Lower lobe of right lung (tissue), 2 donors: ENCODE measurements at regions not wholly inside any gene's neighbourhood (a gene's known extent, or its start where the extent isn't known, plus 50 kb on each side); places are given as distances from the start of the nearest gene placed in this dataset.
"Not testable (repeated sequence)": the region's sequence is repeated elsewhere in the genome, so short reads cannot be mapped to it uniquely, and the experiment has no call there.

Experiments
- ATAC-seq, 2 donors: fragments of 200-7000 bp; cut with Tn5 transposase; one replicate each; pipeline ENCODE4 v1.9.1; 2020 to 2022; ENCODE audit warnings: mild to moderate bottlenecking in 2 of 2, moderate library complexity in 2 of 2
- DNase-seq: peaks from one replicate; pipeline ENCODE4 v3.0.0-alpha.2; 2020
- H3K27ac ChIP-seq: fragments of 200-600 bp; one replicate; pipeline ENCODE4 v1.8.0; 2022
- H3K27me3 ChIP-seq: fragments of 200-600 bp; one replicate; pipeline ENCODE4 v1.8.0; 2022; ENCODE audit warnings: low read depth
- H3K36me3 ChIP-seq: fragments of 200-600 bp; one replicate; pipeline ENCODE4 v1.8.0; 2022; ENCODE audit warnings: mild to moderate bottlenecking
- H3K4me1 ChIP-seq: fragments of 200-600 bp; one replicate; pipeline ENCODE4 v1.8.0; 2022
- H3K4me3 ChIP-seq: fragments of 200-600 bp; one replicate; pipeline ENCODE4 v1.8.0; 2022; ENCODE audit warnings: mild to moderate bottlenecking
- H3K9me3 ChIP-seq: fragments of 200-600 bp; one replicate; pipeline ENCODE4 v1.8.0; 2022
- intact Hi-C: fragments of 100-400 bp; cut with DNase I; formaldehyde crosslinking; loops from one replicate; pipeline ENCODE4 v1.11.0; 2022
- TF ChIP-seq, protein P1 (sequence below): fragments of 200-600 bp; IDR thresholded peaks from one replicate; pipeline ENCODE4 v1.8.0; 2022; ENCODE audit warnings: antibody characterized with exemption, mild to moderate bottlenecking
- donor health status: DM: no; HTN: yes; CAD: no; lungs with severe emphysema.

DNA sequence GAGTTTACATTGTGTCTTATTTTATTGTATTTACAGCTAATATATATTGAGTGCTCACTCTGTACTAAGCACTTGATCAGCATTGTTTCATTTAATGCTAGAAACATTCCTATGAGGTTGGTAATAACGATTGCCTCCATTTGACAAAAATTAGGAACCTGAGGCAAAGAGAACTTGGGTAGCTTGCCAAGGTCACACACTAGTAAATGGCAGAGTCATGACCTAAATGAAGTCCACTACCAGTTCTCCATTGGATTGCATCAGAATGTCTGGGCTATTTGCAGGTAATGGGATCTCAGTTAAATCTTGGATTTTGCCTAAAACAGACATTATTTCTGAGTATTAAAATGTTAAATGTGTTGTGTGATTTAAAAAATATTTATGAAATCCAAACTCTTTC lies 65.8 kb upstream of the CRIM1 start:
- TF ChIP-seq, protein P1, sequence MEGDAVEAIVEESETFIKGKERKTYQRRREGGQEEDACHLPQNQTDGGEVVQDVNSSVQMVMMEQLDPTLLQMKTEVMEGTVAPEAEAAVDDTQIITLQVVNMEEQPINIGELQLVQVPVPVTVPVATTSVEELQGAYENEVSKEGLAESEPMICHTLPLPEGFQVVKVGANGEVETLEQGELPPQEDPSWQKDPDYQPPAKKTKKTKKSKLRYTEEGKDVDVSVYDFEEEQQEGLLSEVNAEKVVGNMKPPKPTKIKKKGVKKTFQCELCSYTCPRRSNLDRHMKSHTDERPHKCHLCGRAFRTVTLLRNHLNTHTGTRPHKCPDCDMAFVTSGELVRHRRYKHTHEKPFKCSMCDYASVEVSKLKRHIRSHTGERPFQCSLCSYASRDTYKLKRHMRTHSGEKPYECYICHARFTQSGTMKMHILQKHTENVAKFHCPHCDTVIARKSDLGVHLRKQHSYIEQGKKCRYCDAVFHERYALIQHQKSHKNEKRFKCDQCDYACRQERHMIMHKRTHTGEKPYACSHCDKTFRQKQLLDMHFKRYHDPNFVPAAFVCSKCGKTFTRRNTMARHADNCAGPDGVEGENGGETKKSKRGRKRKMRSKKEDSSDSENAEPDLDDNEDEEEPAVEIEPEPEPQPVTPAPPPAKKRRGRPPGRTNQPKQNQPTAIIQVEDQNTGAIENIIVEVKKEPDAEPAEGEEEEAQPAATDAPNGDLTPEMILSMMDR: no peak
- H3K36me3 ChIP-seq: no peaks in the 10 kb centered on the region
- H3K4me3 ChIP-seq: no peak overlapping the region
- no peak for ATAC-seq
- intact Hi-C loops: no loop called here
- no peak overlapping the region for H3K27ac ChIP-seq
- no peaks in the 10 kb centered on the region for H3K27me3 ChIP-seq
- no peak for DNase-seq
- H3K9me3 ChIP-seq: no peaks in the 10 kb centered on the region
- no peaks in the 10 kb centered on the region for H3K4me1 ChIP-seq

DNA sequence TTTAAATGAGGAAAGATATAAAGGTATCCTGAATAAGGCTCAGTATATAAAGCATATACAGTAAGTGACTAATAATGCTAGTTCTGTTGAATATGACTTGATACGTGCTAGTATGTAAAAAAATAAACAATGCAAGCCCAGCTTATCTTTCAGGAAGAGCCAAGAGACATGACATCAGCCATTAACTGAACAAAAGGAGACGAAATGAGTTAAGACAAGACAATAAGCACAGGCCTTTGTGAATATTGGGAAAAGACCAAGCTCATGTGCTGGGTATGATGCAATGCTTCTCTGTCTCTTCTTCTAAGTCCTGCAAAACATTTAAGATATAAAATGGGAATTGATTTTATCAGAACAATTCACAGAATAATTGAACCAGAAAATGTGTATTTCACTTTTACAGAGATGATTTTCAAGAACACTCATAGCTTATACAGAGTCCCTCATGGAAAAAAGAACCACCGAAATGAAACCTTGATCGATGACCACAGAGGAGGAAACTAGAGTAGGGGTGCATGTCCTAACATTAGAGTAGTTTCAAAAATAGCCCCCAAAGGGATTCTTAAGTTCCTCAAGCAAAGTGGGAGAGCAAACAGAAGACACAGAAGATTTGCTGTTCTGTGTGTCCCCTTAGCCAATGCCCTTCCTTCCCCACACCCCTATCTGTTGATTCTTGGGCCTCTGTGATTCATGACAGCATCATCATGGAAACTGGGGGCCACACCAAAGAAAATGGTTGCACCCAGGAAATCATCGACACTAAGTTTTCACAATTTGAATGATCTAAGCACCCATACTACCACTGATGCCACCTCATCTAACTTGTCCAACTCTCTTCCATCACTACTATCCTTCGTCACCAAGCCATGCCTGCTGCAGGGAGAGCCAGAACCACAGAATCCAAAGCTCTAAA lies 68.0 kb upstream of the CRIM1 start:
- ATAC-seq (no peak), DNase-seq (no peak)
- TF ChIP-seq, protein P1: no peak
- Histone ChIP-seq H3K27me3 (no peaks in the 10 kb centered on the region), H3K36me3 (no peaks in the 10 kb centered on the region), H3K27ac (no peak overlapping the region), H3K4me3 (no peak overlapping the region), H3K4me1 (no peaks in the 10 kb centered on the region), H3K9me3 (no peaks in the 10 kb centered on the region)
- intact Hi-C loops: no loop called here

GRCh38 chr2:36279506-36279905 lies 76.1 kb upstream of the CRIM1 start:
- H3K36me3 ChIP-seq, H3K4me1 ChIP-seq, H3K4me3 ChIP-seq, H3K9me3 ChIP-seq, intact Hi-C loops, H3K27ac ChIP-seq, DNase-seq, ATAC-seq, H3K27me3 ChIP-seq: not testable (repeated sequence)

DNA sequence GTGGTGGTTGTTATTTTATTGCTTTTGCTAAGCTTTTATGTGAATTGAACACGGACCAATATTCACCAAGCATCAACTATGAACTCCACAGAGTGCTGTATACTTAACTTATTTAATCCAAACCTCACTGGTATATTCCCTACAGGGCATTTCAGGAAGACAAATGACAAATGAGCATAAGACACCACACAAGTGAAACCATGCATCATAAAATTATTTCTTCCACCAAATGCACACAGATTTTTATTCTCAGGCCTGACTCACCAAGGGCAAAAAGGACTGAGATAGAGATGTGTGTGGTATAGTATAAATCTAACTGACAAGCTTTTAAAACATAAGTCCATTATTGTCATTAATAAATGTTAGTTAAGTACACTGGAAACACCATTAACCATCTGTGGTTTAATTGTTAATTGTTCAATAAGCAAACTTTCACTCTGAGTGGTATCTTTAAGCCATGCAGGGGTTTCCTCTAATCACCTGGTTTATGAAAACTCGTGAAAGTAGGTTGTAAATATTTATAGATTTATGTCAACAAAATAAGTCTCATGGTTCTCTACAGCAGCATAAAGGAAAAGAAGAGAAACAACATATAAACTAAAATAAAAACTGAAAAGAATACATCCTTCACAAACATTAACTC lies 77.6 kb upstream of the CRIM1 start:
- intact Hi-C loops: no loop called here
- ATAC-seq: no peak

DNA sequence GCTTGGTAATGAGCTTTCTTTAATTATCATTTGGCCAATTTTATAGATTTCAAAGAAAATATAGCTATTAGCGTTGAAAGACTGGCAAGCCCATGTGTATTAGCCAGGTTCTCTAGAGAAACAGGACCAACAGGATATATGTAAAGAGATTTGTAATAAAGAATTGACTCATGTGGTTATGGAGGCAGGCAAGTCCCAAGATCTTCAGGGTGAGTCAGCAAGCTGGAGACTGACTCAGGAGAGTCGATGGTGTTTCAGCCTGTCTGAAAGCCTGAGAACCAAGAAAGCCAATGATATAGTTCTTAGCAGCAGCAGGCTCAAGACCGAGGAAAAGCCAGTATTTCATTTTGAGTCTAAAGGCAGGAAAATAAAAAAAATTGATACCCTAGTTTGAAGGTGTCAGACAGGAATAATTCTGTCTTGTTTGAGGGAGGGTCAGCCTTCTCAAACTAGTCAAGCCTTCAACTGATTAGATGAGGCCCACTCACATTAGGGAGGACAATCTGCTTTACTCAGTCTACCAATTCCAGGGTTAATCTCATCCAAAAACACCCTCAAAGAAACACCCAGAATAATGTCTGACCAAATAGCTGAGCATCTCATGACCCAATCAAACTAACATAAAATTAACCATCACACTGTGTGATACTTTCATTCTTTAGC lies 78.3 kb upstream of the CRIM1 start:
- Histone ChIP-seq H3K36me3 (no peaks in the 10 kb centered on the region), H3K4me3 (no peak overlapping the region), H3K9me3 (no peaks in the 10 kb centered on the region), H3K4me1 (no peaks in the 10 kb centered on the region), H3K27me3 (no peaks in the 10 kb centered on the region), H3K27ac (no peak overlapping the region)
- ATAC-seq (no peak), DNase-seq (no peak)
- TF ChIP-seq, protein P1: no peak
- intact Hi-C loops: no loop called here

More for the DNA sequence above, 77.6 kb upstream of the CRIM1 start:
- no peak overlapping the region for H3K4me3 ChIP-seq
- H3K36me3 ChIP-seq: no peaks in the 10 kb centered on the region
- DNase-seq: no peak
- H3K27me3 ChIP-seq: no peaks in the 10 kb centered on the region
- no peaks in the 10 kb centered on the region for H3K4me1 ChIP-seq
- no peak overlapping the region for H3K27ac ChIP-seq
- H3K9me3 ChIP-seq: no peaks in the 10 kb centered on the region
- TF ChIP-seq, protein P1: no peak
